ENCODE measurements at regions not wholly inside any gene's neighbourhood (a gene's known extent, or its start where the extent isn't known, plus 50 kb on each side); places are given as distances from the start of the nearest gene placed in this dataset.

- CTCF ChIA-PET = interaction anchor here (0.7 to 1.8 kb wide), 12 partner anchors 9 to 355 kb away, joined by 3 to 14 read pairs (median 4); no protein-coding TSS in a partner anchor
- DNase-seq (ENCODE audit: extremely low spot score) = peak; percentile 85
- TF ChIP-seq NFRKB (IDR thresholded peaks at IDR 0.05) (no peak), HDGF (IDR thresholded peaks at IDR 0.05; ENCODE audit: borderline replicate concordance) (no peak), BHLHE40 (IDR thresholded peaks at IDR 0.05; ENCODE audit: borderline replicate concordance) (no peak), SP1 (IDR thresholded peaks at IDR 0.05) (no peak), TARDBP (IDR thresholded peaks at IDR 0.05) (no peak), LEF1 (IDR thresholded peaks at IDR 0.05; ENCODE audit: borderline replicate concordance) (no peak), SUZ12 (IDR thresholded peaks at IDR 0.05) (no peak), CTBP1 (IDR thresholded peaks at IDR 0.05; ENCODE audit: borderline replicate concordance) (no peak), ZNF384 (IDR thresholded peaks at IDR 0.05) (no peak), L3MBTL2 (conservative IDR thresholded peaks at IDR 0.05) (no peak), ELF4 (IDR thresholded peaks at IDR 0.05) (no peak), FOXK2 (IDR thresholded peaks at IDR 0.05) (no peak), FOXM1 (IDR thresholded peaks at IDR 0.05; ENCODE audit: borderline replicate concordance) (no peak)
- POLR2A ChIA-PET = no interaction called here
Measured at GRCh38 chr1:48093696-48094528, 96.7 kb upstream of the TRABD2B start.

GRCh38 chr1:48093147-48093546 is 96.0 kb upstream of the TRABD2B start:
- no peak for TF ChIP-seq L3MBTL2 (conservative IDR thresholded peaks at IDR 0.05)
- CTCF ChIA-PET = interaction anchor here (1.0 to 1.8 kb wide), 10 partner anchors 9 to 354 kb away, joined by 3 to 14 read pairs (median 4); no protein-coding TSS in a partner anchor
- no peak for DNase-seq (ENCODE audit: extremely low spot score)
- POLR2A ChIA-PET = no interaction called here

- POLR2A ChIA-PET = no interaction called here
- CTCF ChIA-PET = no interaction called here
- TF ChIP-seq L3MBTL2 (conservative IDR thresholded peaks at IDR 0.05) = no peak
- TF ChIP-seq TARDBP (IDR thresholded peaks at IDR 0.05) = no peak
- TF ChIP-seq NFRKB (IDR thresholded peaks at IDR 0.05) = no peak
- TF ChIP-seq FOXK2 (IDR thresholded peaks at IDR 0.05) = no peak
- TF ChIP-seq SUZ12 (IDR thresholded peaks at IDR 0.05) = no peak
- TF ChIP-seq LEF1 (IDR thresholded peaks at IDR 0.05; ENCODE audit: borderline replicate concordance) = no peak
- DNase-seq (ENCODE audit: extremely low spot score) = no peak
Measured at GRCh38 chr1:48092401-48092800, 95.2 kb upstream of the TRABD2B start.

GRCh38 chr1:48089356-48089891 is 92.2 kb upstream of the TRABD2B start:
- CTCF ChIA-PET = no interaction called here
- TF ChIP-seq HDGF (IDR thresholded peaks at IDR 0.05; ENCODE audit: borderline replicate concordance) = no peak
- no peak for TF ChIP-seq SUZ12 (IDR thresholded peaks at IDR 0.05)
- no peak for TF ChIP-seq FOXM1 (IDR thresholded peaks at IDR 0.05; ENCODE audit: borderline replicate concordance)
- no peak for TF ChIP-seq ARNT (IDR thresholded peaks at IDR 0.05)
- no peak for TF ChIP-seq TARDBP (IDR thresholded peaks at IDR 0.05)
- no peak for TF ChIP-seq FOXK2 (IDR thresholded peaks at IDR 0.05)
- no peak for TF ChIP-seq SP1 (IDR thresholded peaks at IDR 0.05)
- TF ChIP-seq ELF4 (IDR thresholded peaks at IDR 0.05) = no peak
- no peak for TF ChIP-seq L3MBTL2 (conservative IDR thresholded peaks at IDR 0.05)
- no peak for TF ChIP-seq NFRKB (IDR thresholded peaks at IDR 0.05)
- no peak for TF ChIP-seq ZNF384 (IDR thresholded peaks at IDR 0.05)
- no peak for TF ChIP-seq PKNOX1 (IDR thresholded peaks at IDR 0.05)
- no peak for TF ChIP-seq LEF1 (IDR thresholded peaks at IDR 0.05; ENCODE audit: borderline replicate concordance)
- TF ChIP-seq BHLHE40 (IDR thresholded peaks at IDR 0.05; ENCODE audit: borderline replicate concordance) = no peak
- DNase-seq (ENCODE audit: extremely low spot score) = no peak
- POLR2A ChIA-PET = no interaction called here

GRCh38 chr1:48084826-48085225 is 87.6 kb upstream of the TRABD2B start:
- ChIA-PET CTCF (interaction anchor here (1.1 kb wide), 1 partner anchor 9 kb away, joined by 4 read pairs; no protein-coding TSS in a partner anchor), POLR2A (no interaction called here)
- DNase-seq (ENCODE audit: extremely low spot score) = no peak

GRCh38 chr1:48082271-48082962 is 85.2 kb upstream of the TRABD2B start:
- ChIA-PET CTCF (interaction anchor here (2.0 to 6.7 kb wide), 3 partner anchors 11 to 85 kb away, joined by 9 to 35 read pairs (median 14); partner anchors contain the start of gene TRABD2B), POLR2A (no interaction called here)
- DNase-seq (ENCODE audit: extremely low spot score) = peak; percentile 27
- TF ChIP-seq TARDBP (IDR thresholded peaks at IDR 0.05) (no peak), FOXA1 (IDR thresholded peaks at IDR 0.05) (no peak), PKNOX1 (IDR thresholded peaks at IDR 0.05) (peak; percentile 84), ZNF384 (IDR thresholded peaks at IDR 0.05) (no peak), FOXM1 (IDR thresholded peaks at IDR 0.05; ENCODE audit: borderline replicate concordance) (no peak), HDGF (IDR thresholded peaks at IDR 0.05; ENCODE audit: borderline replicate concordance) (no peak)

More at GRCh38 chr1:48084826-48085225, 87.6 kb upstream of the TRABD2B start:
- TF ChIP-seq FOXM1 (IDR thresholded peaks at IDR 0.05; ENCODE audit: borderline replicate concordance) (no peak), NFRKB (IDR thresholded peaks at IDR 0.05) (no peak), FOXK2 (IDR thresholded peaks at IDR 0.05) (no peak), PKNOX1 (IDR thresholded peaks at IDR 0.05) (peak; percentile 82), TARDBP (IDR thresholded peaks at IDR 0.05) (no peak)
